K562 (cell line): ENCODE measurements at regions not wholly inside any gene's neighbourhood (a gene's known extent, or its start where the extent isn't known, plus 50 kb on each side); places are given as distances from the start of the nearest gene placed in this dataset.

ENCODE experiments used
- CTCF ChIP-seq, 3 experiments: IDR thresholded peaks in 2 of 3; conservative IDR thresholded peaks in 1 of 3; 2 replicates each; pipeline ENCODE4 v1.5.1; 2011 to 2012; ENCODE audit warnings: low read length in 3 of 3, mild to moderate bottlenecking in 3 of 3, control low read depth in 2 of 3, improper control_type of control experiment in 1 of 3, inconsistent platforms in 1 of 3, low read depth in 1 of 3, mixed read lengths in 1 of 3, moderate library complexity in 1 of 3; ENCODE audit not compliant: insufficient read depth in 2 of 3
- KHSRP ChIP-seq: fragments of 450-650 bp; IDR thresholded peaks from 2 replicates; pipeline ENCODE4 v1.6.1; 2017
- MAFG ChIP-seq: fragments of 450-650 bp; conservative IDR thresholded peaks from 2 replicates; pipeline ENCODE4 v1.6.1; 2016; ENCODE audit warnings: missing genetic modification characterization, missing compliant biosample characterization
- ZNF583 ChIP-seq: fragments of 250-450 bp; sonication (Bioruptor Pico); IDR thresholded peaks from 2 replicates; pipeline ENCODE4 v1.4.0; 2020
- ZNF707 ChIP-seq: fragments of 250-450 bp; sonication (Bioruptor Pico); conservative IDR thresholded peaks from 2 replicates; pipeline ENCODE4 v1.8.0; 2022; ENCODE audit warnings: inconsistent platforms, mild to moderate bottlenecking, moderate library complexity
- TF ChIP-seq, protein P1 (sequence below): fragments of 450-650 bp; IDR thresholded peaks from 2 replicates; pipeline ENCODE4 v1.6.1; 2016; ENCODE audit warnings: low read depth

DNA sequence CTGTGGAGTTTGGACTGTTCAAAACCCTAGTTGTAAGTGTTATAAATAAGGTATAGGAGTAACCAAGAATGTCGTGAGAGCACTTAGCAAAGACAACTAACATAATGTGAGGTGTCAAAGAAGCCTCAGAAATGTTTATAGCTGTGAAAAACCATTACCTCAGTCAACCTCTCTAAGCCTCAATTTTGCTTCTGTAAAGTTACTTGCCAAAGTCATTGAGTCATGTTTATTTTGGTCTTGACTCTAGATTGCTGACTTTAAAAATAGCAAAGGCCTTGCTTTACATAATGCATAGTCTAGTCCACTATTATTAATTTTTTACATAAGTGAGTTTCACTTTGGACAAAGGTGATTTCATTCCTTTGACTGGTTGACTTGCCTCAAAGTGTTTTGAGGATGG, 257.6 kb upstream of the CXXC4 start (continued):
- TF ChIP-seq, protein P1, sequence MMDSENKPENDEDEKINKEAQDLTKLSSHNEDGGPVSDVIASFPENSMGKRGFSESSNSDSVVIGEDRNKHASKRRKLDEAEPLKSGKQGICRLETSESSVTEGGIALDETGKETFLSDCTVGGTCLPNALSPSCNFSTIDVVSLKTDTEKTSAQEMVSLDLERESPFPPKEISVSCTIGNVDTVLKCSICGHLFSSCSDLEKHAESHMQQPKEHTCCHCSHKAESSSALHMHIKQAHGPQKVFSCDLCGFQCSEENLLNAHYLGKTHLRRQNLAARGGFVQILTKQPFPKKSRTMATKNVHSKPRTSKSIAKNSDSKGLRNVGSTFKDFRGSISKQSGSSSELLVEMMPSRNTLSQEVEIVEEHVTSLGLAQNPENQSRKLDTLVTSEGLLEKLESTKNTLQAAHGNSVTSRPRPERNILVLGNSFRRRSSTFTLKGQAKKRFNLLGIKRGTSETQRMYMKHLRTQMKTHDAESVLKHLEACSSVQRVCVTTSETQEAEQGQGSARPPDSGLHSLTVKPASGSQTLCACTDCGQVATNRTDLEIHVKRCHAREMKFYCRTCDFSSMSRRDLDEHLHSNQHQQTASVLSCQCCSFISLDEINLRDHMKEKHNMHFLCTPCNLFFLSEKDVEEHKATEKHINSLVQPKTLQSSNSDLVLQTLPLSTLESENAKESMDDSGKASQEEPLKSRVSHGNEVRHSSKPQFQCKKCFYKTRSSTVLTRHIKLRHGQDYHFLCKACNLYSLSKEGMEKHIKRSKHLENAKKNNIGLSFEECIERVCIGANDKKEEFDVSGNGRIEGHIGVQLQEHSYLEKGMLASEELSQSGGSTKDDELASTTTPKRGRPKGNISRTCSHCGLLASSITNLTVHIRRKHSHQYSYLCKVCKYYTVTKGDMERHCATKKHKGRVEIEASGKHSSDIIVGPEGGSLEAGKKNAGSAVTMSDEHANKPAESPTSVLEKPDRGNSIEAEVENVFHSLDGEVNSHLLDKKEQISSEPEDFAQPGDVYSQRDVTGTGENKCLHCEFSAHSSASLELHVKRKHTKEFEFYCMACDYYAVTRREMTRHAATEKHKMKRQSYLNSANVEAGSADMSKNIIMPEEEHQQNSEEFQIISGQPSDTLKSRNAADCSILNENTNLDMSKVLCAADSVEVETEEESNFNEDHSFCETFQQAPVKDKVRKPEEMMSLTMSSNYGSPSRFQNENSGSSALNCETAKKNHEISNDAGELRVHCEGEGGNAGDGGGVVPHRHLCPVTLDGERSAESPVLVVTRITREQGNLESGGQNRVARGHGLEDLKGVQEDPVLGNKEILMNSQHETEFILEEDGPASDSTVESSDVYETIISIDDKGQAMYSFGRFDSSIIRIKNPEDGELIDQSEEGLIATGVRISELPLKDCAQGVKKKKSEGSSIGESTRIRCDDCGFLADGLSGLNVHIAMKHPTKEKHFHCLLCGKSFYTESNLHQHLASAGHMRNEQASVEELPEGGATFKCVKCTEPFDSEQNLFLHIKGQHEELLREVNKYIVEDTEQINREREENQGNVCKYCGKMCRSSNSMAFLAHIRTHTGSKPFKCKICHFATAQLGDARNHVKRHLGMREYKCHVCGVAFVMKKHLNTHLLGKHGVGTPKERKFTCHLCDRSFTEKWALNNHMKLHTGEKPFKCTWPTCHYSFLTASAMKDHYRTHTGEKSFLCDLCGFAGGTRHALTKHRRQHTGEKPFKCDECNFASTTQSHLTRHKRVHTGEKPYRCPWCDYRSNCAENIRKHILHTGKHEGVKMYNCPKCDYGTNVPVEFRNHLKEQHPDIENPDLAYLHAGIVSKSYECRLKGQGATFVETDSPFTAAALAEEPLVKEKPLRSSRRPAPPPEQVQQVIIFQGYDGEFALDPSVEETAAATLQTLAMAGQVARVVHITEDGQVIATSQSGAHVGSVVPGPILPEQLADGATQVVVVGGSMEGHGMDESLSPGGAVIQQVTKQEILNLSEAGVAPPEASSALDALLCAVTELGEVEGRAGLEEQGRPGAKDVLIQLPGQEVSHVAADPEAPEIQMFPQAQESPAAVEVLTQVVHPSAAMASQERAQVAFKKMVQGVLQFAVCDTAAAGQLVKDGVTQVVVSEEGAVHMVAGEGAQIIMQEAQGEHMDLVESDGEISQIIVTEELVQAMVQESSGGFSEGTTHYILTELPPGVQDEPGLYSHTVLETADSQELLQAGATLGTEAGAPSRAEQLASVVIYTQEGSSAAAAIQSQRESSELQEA = no peak
- TF ChIP-seq KHSRP (no peak), MAFG (tag) (no peak), ZNF583 (CRISPR knock-in tag) (no peak), CTCF (IDR thresholded peaks at IDR 0.05 in 2 of 3, conservative IDR thresholded peaks at IDR 0.05 in 1 of 3; ENCODE audit: insufficient read depth in 2 of 3, low read depth in 1 of 3, low read length in 3 of 3) (no peak), ZNF707 (CRISPR knock-in tag) (no peak)
